Breast epithelium (tissue), 3 donors: ENCODE measurements at regions not wholly inside any gene's neighbourhood (a gene's known extent, or its start where the extent isn't known, plus 50 kb on each side); places are given as distances from the start of the nearest gene placed in this dataset.

Experiments used
- POLR2A ChIP-seq: fragments of 450-650 bp; IDR thresholded peaks from one replicate; pipeline ENCODE4 v1.6.1; 2016; ENCODE audit warnings: antibody characterized with exemption, mild to moderate bottlenecking, moderate library complexity
- POLR2AphosphoS5 ChIP-seq, 3 donors: sonication (generic); formaldehyde crosslinking; IDR thresholded peaks; one replicate each; pipeline ENCODE4 v1.6.1; 2017; ENCODE audit warnings: antibody characterized with exemption in 3 of 3
- TF ChIP-seq, protein P1 (sequence below), 3 donors: fragments of 450-650 bp; IDR thresholded peaks; one replicate each; pipeline ENCODE4 v1.5.1; 2016 to 2017; ENCODE audit warnings: antibody characterized with exemption in 3 of 3, mild to moderate bottlenecking in 3 of 3, moderate library complexity in 3 of 3

DNA sequence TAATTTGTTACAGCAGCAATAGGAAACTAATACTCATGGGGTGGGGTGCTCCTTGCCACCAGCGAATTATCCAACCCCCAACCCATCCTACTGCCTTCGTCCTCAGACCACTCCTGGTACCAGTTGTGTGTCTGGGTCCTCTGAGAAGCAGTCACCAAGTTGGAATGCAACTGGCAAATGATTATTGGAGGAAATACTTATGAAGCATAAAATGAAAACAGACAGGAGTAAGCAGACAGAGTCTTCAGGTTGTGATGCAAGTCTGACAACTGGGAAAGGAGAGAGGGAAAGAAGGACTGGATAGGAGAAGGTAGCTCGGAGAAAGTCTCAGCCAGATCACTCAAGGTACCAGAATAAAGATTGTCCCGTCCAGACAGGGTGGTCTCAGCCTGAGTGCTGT, 181.1 kb upstream of the ARID2 start:
- TF ChIP-seq, protein P1, sequence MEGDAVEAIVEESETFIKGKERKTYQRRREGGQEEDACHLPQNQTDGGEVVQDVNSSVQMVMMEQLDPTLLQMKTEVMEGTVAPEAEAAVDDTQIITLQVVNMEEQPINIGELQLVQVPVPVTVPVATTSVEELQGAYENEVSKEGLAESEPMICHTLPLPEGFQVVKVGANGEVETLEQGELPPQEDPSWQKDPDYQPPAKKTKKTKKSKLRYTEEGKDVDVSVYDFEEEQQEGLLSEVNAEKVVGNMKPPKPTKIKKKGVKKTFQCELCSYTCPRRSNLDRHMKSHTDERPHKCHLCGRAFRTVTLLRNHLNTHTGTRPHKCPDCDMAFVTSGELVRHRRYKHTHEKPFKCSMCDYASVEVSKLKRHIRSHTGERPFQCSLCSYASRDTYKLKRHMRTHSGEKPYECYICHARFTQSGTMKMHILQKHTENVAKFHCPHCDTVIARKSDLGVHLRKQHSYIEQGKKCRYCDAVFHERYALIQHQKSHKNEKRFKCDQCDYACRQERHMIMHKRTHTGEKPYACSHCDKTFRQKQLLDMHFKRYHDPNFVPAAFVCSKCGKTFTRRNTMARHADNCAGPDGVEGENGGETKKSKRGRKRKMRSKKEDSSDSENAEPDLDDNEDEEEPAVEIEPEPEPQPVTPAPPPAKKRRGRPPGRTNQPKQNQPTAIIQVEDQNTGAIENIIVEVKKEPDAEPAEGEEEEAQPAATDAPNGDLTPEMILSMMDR (IDR thresholded peaks at IDR 0.05): no peak
- no peak for TF ChIP-seq POLR2AphosphoS5 (IDR thresholded peaks at IDR 0.05)
- TF ChIP-seq POLR2A: no peak
